C4-2B (cell line): ENCODE measurements at regions not wholly inside any gene's neighbourhood (a gene's known extent, or its start where the extent isn't known, plus 50 kb on each side); places are given as distances from the start of the nearest gene placed in this dataset.

ENCODE experiments used
- CTCF ChIP-seq: fragments of 450-650 bp; conservative IDR thresholded peaks from 2 replicates; pipeline ENCODE4 v1.5.1; 2017; ENCODE audit warnings: mild to moderate bottlenecking
- ZFX ChIP-seq: fragments of 450-650 bp; IDR thresholded peaks from 2 replicates; pipeline ENCODE4 v1.6.1; 2017

- TF ChIP-seq CTCF (no peak), ZFX (no peak)
These were observed 246.9 kb upstream of the PRDM1 start for GRCh38 chr6:105839266-105839665.
